ENCODE measurements at regions not wholly inside any gene's neighbourhood (a gene's known extent, or its start where the extent isn't known, plus 50 kb on each side); places are given as distances from the start of the nearest gene placed in this dataset.

DNA sequence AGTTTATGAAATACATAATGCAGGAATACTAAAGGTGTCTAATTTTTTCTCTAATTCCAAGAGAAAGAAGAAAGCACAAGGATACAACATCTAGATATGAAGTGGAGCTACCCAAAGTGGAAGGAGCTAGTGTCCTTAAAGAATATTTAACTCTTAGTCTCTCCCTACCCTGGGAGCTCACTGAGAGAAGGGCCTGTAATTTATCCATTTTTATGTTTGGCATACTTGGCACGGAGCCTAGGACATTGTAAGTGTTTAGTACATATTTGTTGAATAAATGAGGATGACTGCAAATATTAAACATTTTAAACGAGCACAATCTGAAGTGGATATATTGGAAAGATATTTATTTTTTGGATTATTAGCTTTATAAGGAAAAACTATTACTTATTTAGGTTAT, 674.8 kb downstream of the IQCM start (continued):
- TF ChIP-seq SCRT1 (tag by site-specific recombination; IDR thresholded peaks at IDR 0.05; ENCODE audit: borderline replicate concordance) (no peak), YY2 (tag by site-specific recombination; IDR thresholded peaks at IDR 0.05) (no peak), ZNF580 (tag by site-specific recombination; IDR thresholded peaks at IDR 0.05) (no peak), ZNF174 (tag by site-specific recombination; IDR thresholded peaks at IDR 0.05) (no peak), ZNF19 (tag by site-specific recombination; IDR thresholded peaks at IDR 0.05; ENCODE audit: low read depth) (no peak)
- TF ChIP-seq, protein P1, sequence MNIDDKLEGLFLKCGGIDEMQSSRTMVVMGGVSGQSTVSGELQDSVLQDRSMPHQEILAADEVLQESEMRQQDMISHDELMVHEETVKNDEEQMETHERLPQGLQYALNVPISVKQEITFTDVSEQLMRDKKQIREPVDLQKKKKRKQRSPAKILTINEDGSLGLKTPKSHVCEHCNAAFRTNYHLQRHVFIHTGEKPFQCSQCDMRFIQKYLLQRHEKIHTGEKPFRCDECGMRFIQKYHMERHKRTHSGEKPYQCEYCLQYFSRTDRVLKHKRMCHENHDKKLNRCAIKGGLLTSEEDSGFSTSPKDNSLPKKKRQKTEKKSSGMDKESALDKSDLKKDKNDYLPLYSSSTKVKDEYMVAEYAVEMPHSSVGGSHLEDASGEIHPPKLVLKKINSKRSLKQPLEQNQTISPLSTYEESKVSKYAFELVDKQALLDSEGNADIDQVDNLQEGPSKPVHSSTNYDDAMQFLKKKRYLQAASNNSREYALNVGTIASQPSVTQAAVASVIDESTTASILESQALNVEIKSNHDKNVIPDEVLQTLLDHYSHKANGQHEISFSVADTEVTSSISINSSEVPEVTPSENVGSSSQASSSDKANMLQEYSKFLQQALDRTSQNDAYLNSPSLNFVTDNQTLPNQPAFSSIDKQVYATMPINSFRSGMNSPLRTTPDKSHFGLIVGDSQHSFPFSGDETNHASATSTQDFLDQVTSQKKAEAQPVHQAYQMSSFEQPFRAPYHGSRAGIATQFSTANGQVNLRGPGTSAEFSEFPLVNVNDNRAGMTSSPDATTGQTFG (tag by site-specific recombination; IDR thresholded peaks at IDR 0.05; ENCODE audit: borderline replicate concordance), result no peak
- TF ChIP-seq, protein P2, sequence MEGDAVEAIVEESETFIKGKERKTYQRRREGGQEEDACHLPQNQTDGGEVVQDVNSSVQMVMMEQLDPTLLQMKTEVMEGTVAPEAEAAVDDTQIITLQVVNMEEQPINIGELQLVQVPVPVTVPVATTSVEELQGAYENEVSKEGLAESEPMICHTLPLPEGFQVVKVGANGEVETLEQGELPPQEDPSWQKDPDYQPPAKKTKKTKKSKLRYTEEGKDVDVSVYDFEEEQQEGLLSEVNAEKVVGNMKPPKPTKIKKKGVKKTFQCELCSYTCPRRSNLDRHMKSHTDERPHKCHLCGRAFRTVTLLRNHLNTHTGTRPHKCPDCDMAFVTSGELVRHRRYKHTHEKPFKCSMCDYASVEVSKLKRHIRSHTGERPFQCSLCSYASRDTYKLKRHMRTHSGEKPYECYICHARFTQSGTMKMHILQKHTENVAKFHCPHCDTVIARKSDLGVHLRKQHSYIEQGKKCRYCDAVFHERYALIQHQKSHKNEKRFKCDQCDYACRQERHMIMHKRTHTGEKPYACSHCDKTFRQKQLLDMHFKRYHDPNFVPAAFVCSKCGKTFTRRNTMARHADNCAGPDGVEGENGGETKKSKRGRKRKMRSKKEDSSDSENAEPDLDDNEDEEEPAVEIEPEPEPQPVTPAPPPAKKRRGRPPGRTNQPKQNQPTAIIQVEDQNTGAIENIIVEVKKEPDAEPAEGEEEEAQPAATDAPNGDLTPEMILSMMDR (tag by site-specific recombination; IDR thresholded peaks at IDR 0.05), result no peak

- no peak overlapping the region for H3K4me3 ChIP-seq (ENCODE audit: low read depth, low read length)
- ChIA-PET POLR2A (no interaction called here), CTCF (interaction anchor here (1.3 kb wide), 1 partner anchor 128 kb away, joined by 4 read pairs; no protein-coding TSS in a partner anchor)
- H3K36me3 ChIP-seq (ENCODE audit: control insufficient read depth in 2 of 2, insufficient read depth in 1 of 2, low read length in 2 of 2), result no peaks in the 10 kb centered on the region
- TF ChIP-seq MEIS1 (CRISPR knock-in tag; IDR thresholded peaks at IDR 0.05; ENCODE audit: borderline replicate concordance) (no peak), ZNF121 (tag by site-specific recombination; IDR thresholded peaks at IDR 0.05) (no peak), ZNF138 (tag by site-specific recombination; IDR thresholded peaks at IDR 0.05; ENCODE audit: borderline replicate concordance) (no peak), ZNF174 (tag by site-specific recombination; IDR thresholded peaks at IDR 0.05) (no peak), HOXD13 (CRISPR knock-in tag; IDR thresholded peaks at IDR 0.05; ENCODE audit: borderline replicate concordance) (no peak), ZNF560 (tag by site-specific recombination; IDR thresholded peaks at IDR 0.05; ENCODE audit: borderline replicate concordance) (no peak), MYNN (tag by site-specific recombination; IDR thresholded peaks at IDR 0.05; ENCODE audit: borderline replicate concordance) (no peak)
- TF ChIP-seq, protein P3, sequence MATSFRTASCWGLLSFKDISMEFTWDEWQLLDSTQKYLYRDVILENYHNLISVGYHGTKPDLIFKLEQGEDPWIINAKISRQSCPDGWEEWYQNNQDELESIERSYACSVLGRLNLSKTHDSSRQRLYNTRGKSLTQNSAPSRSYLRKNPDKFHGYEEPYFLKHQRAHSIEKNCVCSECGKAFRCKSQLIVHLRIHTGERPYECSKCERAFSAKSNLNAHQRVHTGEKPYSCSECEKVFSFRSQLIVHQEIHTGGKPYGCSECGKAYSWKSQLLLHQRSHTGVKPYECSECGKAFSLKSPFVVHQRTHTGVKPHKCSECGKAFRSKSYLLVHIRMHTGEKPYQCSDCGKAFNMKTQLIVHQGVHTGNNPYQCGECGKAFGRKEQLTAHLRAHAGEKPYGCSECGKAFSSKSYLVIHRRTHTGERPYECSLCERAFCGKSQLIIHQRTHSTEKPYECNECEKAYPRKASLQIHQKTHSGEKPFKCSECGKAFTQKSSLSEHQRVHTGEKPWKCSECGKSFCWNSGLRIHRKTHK (tag by site-specific recombination; IDR thresholded peaks at IDR 0.05), result no peak
- no peaks in the 10 kb centered on the region for H3K4me1 ChIP-seq (ENCODE audit: control insufficient read depth, insufficient read depth, low read length)
- H3K27ac ChIP-seq (ENCODE audit: extremely low read depth, low read depth, low read length), result no peak overlapping the region
- no peaks in the 10 kb centered on the region for H3K9me3 ChIP-seq (ENCODE audit: control insufficient read depth, insufficient read depth, low read depth, low read length)
These were observed 678.6 kb downstream of the IQCM start for GRCh38 chr4:149136951-149137620.

DNA sequence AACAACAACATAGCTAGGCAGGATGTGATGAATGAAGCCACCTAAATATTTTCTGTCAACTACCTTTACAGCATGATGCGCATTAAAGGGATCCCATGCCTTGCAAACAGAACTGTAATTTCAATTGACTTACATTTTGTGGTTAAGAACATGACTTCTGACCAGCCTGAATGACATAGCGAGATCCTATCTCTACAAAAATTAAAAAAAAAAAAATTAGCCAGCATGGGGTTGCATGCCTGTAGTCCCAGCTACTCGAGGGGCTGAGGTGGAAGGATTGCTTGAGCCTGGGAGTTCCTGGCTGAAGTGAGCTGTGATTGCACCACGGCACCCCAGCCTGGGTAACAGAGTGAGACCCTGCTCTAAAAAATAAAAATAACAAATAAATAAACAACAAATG, 680.6 kb downstream of the IQCM start:
- no peaks in the 10 kb centered on the region for H3K4me1 ChIP-seq (ENCODE audit: control insufficient read depth, insufficient read depth, low read length)

More for the DNA sequence above, 680.6 kb downstream of the IQCM start:
- Histone ChIP-seq H3K36me3 (ENCODE audit: control insufficient read depth in 2 of 2, insufficient read depth in 1 of 2, low read length in 2 of 2) (no peaks in the 10 kb centered on the region), H3K27ac (ENCODE audit: extremely low read depth, low read depth, low read length) (no peak overlapping the region), H3K9me3 (ENCODE audit: control insufficient read depth, insufficient read depth, low read depth, low read length) (no peaks in the 10 kb centered on the region), H3K4me3 (ENCODE audit: low read depth, low read length) (no peak overlapping the region)
- TF ChIP-seq ZBTB7A (tag by site-specific recombination; IDR thresholded peaks at IDR 0.05; ENCODE audit: low read depth) (no peak), BCL6B (tag by site-specific recombination; IDR thresholded peaks at IDR 0.05) (no peak), FEZF1 (tag by site-specific recombination; IDR thresholded peaks at IDR 0.05) (no peak), ZBTB11 (tag by site-specific recombination; conservative IDR thresholded peaks at IDR 0.05; ENCODE audit: low read depth) (no peak)
- CTCF ChIA-PET, result no interaction called here
- POLR2A ChIA-PET, result no interaction called here
